Transverse colon (tissue), 4 donors: ENCODE measurements at regions not wholly inside any gene's neighbourhood (a gene's known extent, or its start where the extent isn't known, plus 50 kb on each side); places are given as distances from the start of the nearest gene placed in this dataset.

Experiments used
- CTCF ChIP-seq, 5 experiments: fragments of 200-600 bp in 3 of 5; fragments of 450-650 bp in 2 of 5; sonication (generic) in 3 of 5; IDR thresholded peaks; 1 replicate in 2 of 5; 2 replicates in 3 of 5; pipeline ENCODE4 v1.5.1; 2016 to 2017; ENCODE audit warnings: antibody characterized with exemption in 5 of 5, inconsistent platforms in 3 of 5, mild to moderate bottlenecking in 2 of 5, moderate library complexity in 1 of 5
- POLR2A ChIP-seq: fragments of 450-650 bp; IDR thresholded peaks from one replicate; pipeline ENCODE4 v1.6.1; 2016; ENCODE audit warnings: antibody characterized with exemption, mild to moderate bottlenecking, moderate library complexity
- POLR2AphosphoS5 ChIP-seq, 3 donors: sonication (generic); formaldehyde crosslinking; IDR thresholded peaks; one replicate each; pipeline ENCODE4 v1.6.1; 2016; ENCODE audit warnings: antibody characterized with exemption in 3 of 3

DNA sequence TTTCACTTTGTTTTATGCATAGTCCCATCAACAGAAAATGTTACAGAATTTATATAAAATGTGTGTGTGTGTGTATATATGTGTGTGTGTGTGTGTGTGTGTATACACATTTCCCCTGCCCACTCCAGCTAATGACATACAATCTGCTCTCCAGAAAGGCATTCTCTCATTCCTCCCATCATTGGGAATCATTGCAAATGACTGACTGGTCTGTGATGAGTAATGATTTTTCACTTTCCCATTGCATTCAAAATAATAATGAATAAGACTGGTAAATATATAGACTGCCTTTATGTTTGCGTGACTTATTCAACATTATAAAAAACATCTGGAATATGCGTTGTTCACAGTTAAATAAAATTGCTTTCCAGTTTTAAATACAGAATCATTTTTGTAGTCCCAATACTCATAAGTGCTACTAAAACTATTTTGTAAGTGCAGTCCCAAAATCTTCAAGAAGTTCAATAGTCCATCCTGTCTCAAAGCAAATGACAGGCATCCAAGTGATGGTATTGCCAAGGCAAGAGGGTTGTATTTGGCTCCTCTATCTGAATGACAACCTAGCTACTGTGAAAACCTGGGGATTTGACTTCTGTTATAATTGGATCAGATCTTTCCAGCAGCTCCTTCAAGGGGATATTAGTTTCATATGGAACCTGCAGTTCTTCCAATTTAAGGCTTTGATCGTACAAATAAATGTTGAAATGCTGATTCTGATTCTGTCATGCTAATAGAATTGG lies 150.9 kb downstream of the POLR1F start:
- TF ChIP-seq POLR2AphosphoS5 (IDR thresholded peaks at IDR 0.05) (no peak), CTCF (IDR thresholded peaks at IDR 0.05) (no peak), POLR2A (no peak)
